PC-9 (cell line): ENCODE measurements at regions not wholly inside any gene's neighbourhood (a gene's known extent, or its start where the extent isn't known, plus 50 kb on each side); places are given as distances from the start of the nearest gene placed in this dataset.

ENCODE experiments used
- EZH2 ChIP-seq: fragments of 200-600 bp; sonication (generic); IDR thresholded peaks from 2 replicates; pipeline ENCODE4 v1.8.0; 2017; ENCODE audit warnings: antibody characterized with exemption, low read depth
- TF ChIP-seq, protein P1 (sequence below): fragments of 200-600 bp; sonication (generic); conservative IDR thresholded peaks from 2 replicates; pipeline ENCODE4 v1.6.1; 2017; ENCODE audit warnings: mixed run types, antibody characterized with exemption, mild to moderate bottlenecking, moderate library complexity

DNA sequence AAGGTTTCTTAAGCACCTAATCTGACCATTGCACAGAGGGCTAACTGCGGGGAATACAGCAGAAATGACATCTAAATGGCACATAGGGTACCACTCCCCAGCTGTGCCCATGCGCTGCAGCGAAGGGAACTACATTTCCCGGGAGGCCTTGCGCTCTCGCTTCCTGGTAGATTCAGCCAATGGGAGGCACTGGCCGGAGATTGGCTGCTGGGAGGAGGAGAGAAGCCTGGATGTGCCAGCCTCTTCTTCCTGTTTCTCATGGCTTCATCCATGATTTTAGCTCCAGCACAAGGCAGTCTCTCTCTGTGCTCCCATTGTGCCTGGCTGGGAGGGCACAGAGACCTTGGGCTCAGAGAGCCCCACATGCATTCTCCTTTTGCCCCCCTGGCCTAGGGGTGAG, 101.7 kb upstream of the FOXA2 start:
- no peak for TF ChIP-seq EZH2
- TF ChIP-seq, protein P1, sequence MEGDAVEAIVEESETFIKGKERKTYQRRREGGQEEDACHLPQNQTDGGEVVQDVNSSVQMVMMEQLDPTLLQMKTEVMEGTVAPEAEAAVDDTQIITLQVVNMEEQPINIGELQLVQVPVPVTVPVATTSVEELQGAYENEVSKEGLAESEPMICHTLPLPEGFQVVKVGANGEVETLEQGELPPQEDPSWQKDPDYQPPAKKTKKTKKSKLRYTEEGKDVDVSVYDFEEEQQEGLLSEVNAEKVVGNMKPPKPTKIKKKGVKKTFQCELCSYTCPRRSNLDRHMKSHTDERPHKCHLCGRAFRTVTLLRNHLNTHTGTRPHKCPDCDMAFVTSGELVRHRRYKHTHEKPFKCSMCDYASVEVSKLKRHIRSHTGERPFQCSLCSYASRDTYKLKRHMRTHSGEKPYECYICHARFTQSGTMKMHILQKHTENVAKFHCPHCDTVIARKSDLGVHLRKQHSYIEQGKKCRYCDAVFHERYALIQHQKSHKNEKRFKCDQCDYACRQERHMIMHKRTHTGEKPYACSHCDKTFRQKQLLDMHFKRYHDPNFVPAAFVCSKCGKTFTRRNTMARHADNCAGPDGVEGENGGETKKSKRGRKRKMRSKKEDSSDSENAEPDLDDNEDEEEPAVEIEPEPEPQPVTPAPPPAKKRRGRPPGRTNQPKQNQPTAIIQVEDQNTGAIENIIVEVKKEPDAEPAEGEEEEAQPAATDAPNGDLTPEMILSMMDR: no peak
